Heart left ventricle (tissue), 16 donors: ENCODE measurements at regions not wholly inside any gene's neighbourhood (a gene's known extent, or its start where the extent isn't known, plus 50 kb on each side); places are given as distances from the start of the nearest gene placed in this dataset.

ENCODE experiments used
- ATAC-seq, 4 donors: fragments of 200-7000 bp; cut with Tn5 transposase; one replicate each; pipeline ENCODE4 v1.9.1; 2020 to 2022; ENCODE audit warnings: moderate library complexity in 4 of 4, mild to moderate bottlenecking in 3 of 4, moderate number of reproducible peaks in 1 of 4
- DNase-seq, 5 donors: peaks; one replicate each; pipeline ENCODE4 v3.0.0-alpha.2; 2020
- H3K27ac ChIP-seq, 12 donors: fragments of 200-600 bp; sonication (generic) in 4 of 12; one replicate each; pipeline versions ENCODE4 v1.5.0 to v1.8.0; 2016 to 2022; ENCODE audit warnings: mild to moderate bottlenecking in 2 of 12
- H3K27me3 ChIP-seq, 9 donors: fragments of 200-600 bp; sonication (generic) in 2 of 9; one replicate each; pipeline versions ENCODE4 v1.5.1 to v1.8.0; 2016 to 2022; ENCODE audit warnings: mild to moderate bottlenecking in 3 of 9
- H3K36me3 ChIP-seq, 9 donors: fragments of 200-600 bp; sonication (generic) in 2 of 9; one replicate each; pipeline versions ENCODE4 v1.5.0 to v1.8.0; 2018 to 2022; ENCODE audit warnings: mild to moderate bottlenecking in 2 of 9
- H3K4me1 ChIP-seq, 12 donors: fragments of 200-600 bp; sonication (generic) in 4 of 12; one replicate each; pipeline versions ENCODE4 v1.5.0 to v1.8.0; 2016 to 2022; ENCODE audit warnings: mild to moderate bottlenecking in 3 of 12
- H3K4me3 ChIP-seq, 12 donors: fragments of 200-600 bp; sonication (generic) in 4 of 12; one replicate each; pipeline versions ENCODE4 v1.5.0 to v1.8.0; 2017 to 2022; ENCODE audit warnings: mild to moderate bottlenecking in 9 of 12, moderate library complexity in 4 of 12
- H3K9me3 ChIP-seq, 12 donors: fragments of 200-600 bp; sonication (generic) in 4 of 12; one replicate each; pipeline versions ENCODE4 v1.5.0 to v1.8.0; 2016 to 2022; ENCODE audit warnings: mild to moderate bottlenecking in 1 of 12
- CTCF ChIP-seq, 12 donors: fragments of 200-600 bp; sonication (generic) in 4 of 12; IDR thresholded peaks; one replicate each; pipeline versions ENCODE4 v1.5.0 to v1.8.0; 2018 to 2022; ENCODE audit warnings: antibody characterized with exemption in 12 of 12, mild to moderate bottlenecking in 5 of 12
- POLR2A ChIP-seq, 2 donors: fragments of 450-650 bp; IDR thresholded peaks; one replicate each; pipeline ENCODE4 v1.6.1; 2017; ENCODE audit warnings: antibody characterized with exemption in 2 of 2, mild to moderate bottlenecking in 2 of 2, moderate library complexity in 2 of 2
- WGBS, 4 donors: extraction: QIAGEN DNeasy Blood & Tissue Kit in 2 of 4; methylation state at CpG; one replicate each; pipeline versions ENCODE4 v1.1.5 to v1.1.7; 2013 to 2018; 5-methylcytosine and 5-hydroxymethylcytosine counted together
- intact Hi-C, 10 donors: fragments of 100-400 bp; cut with DNase I; formaldehyde crosslinking; loops; one replicate each; pipeline versions ENCODE4 v1.11.1 to v1.14.2; 2022
- donor health status: ischemic (EF 13 %, LVEDD 7.1; RV severe dilation, severe dysfunction).
- donor health status: healthy with polysubstance abuse.
- donor health status: DM: no; HTN: yes; CAD: no.
- donor health status: DM: no; HTN: no; CAD: no.
- donor health status: ischemic (EF 25% LVEDD 6.9; RV normal size, moderate dysfunction).
- donor health status: ischemic (EF 25% LVEDD 5.7; RV mildly dilated, moderate dysfunction).
- donor health status: healthy.
- donor health status: DM: yes; HTN: yes; CAD: no.
- donor health status: ischemic (EF 35%, LVEDD 5.7; RV mildly dilated, moderate dysfunction).
- donor health status: nonischemic (EF 11% LVEDD 7.7; RV severe dilation, severe dysfunction).
- donor health status: DM: yes; HTN: yes; CAD: no.
- donor health status: PGD.
- donor health status: ischemic (EF 29% LVEDD 5.4; RV normal size, mild dysfunction).
- donor health status: nonischemic (EF 23%, LVEDD 6.1; RV moderate dilation, normal function).

- ATAC-seq = no peak
- Histone ChIP-seq H3K27ac (no peak overlapping the region), H3K9me3 (no peaks in the 10 kb centered on the region), H3K36me3 (no peaks in the 10 kb centered on the region), H3K4me1 (no peaks in the 10 kb centered on the region), H3K27me3 (no peaks in the 10 kb centered on the region), H3K4me3 (no peak overlapping the region)
- TF ChIP-seq POLR2A (IDR thresholded peaks at IDR 0.05) = no peak
- no peak for TF ChIP-seq CTCF (IDR thresholded peaks at IDR 0.05)
- intact Hi-C loops = no loop called here
- DNase-seq = no peak
Observed at GRCh38 chr3:117170094-117170493, 460.5 kb downstream of the TUSC7 start.

GRCh38 chr3:117171124-117171523, 461.5 kb downstream of the TUSC7 start:
- ATAC-seq = no peak
- DNase-seq = no peak
- H3K36me3 ChIP-seq = no peaks in the 10 kb centered on the region
- no peak overlapping the region for H3K27ac ChIP-seq
- H3K9me3 ChIP-seq = no peaks in the 10 kb centered on the region
- H3K27me3 ChIP-seq = no peaks in the 10 kb centered on the region
- H3K4me1 ChIP-seq = no peaks in the 10 kb centered on the region
- no peak overlapping the region for H3K4me3 ChIP-seq
- TF ChIP-seq CTCF (IDR thresholded peaks at IDR 0.05) (no peak), POLR2A (IDR thresholded peaks at IDR 0.05) (no peak)
- intact Hi-C loops = no loop called here

- H3K4me3 ChIP-seq = no peak overlapping the region
- no peaks in the 10 kb centered on the region for H3K36me3 ChIP-seq
- no peaks in the 10 kb centered on the region for H3K4me1 ChIP-seq
- WGBS, 4 donors = 43 to 50% (median 48%) methylated on average over 1 of the region's 1 CpG
- ATAC-seq (no peak), DNase-seq (no peak)
- H3K27ac ChIP-seq = no peak overlapping the region
- TF ChIP-seq CTCF (IDR thresholded peaks at IDR 0.05) (no peak), POLR2A (IDR thresholded peaks at IDR 0.05) (no peak)
- H3K9me3 ChIP-seq = no peaks in the 10 kb centered on the region
- intact Hi-C loops = no loop called here
- H3K27me3 ChIP-seq = no peaks in the 10 kb centered on the region
Observed at GRCh38 chr3:117172426-117172825, 462.8 kb downstream of the TUSC7 start.

- H3K9me3 ChIP-seq = no peaks in the 10 kb centered on the region
- intact Hi-C loops = no loop called here
- ATAC-seq (no peak), DNase-seq (no peak)
- no peaks in the 10 kb centered on the region for H3K27me3 ChIP-seq
- no peaks in the 10 kb centered on the region for H3K4me1 ChIP-seq
- TF ChIP-seq CTCF (IDR thresholded peaks at IDR 0.05) (no peak), POLR2A (IDR thresholded peaks at IDR 0.05) (no peak)
- H3K27ac ChIP-seq = no peak overlapping the region
- H3K4me3 ChIP-seq = no peak overlapping the region
- no peaks in the 10 kb centered on the region for H3K36me3 ChIP-seq
- 41 to 55% (median 50%) methylated on average over 1 of the region's 1 CpG for WGBS, 4 donors
Observed at GRCh38 chr3:117181222-117181621, 471.6 kb downstream of the TUSC7 start.
